GM23338 (cell line): ENCODE measurements at regions not wholly inside any gene's neighbourhood (a gene's known extent, or its start where the extent isn't known, plus 50 kb on each side); places are given as distances from the start of the nearest gene placed in this dataset.

ENCODE experiments used
- ATAC-seq: fragments of 200-7000 bp; cut with Tn5 transposase; 3 replicates; pipeline ENCODE4 v1.9.1; 2020
- DNase-seq: peaks from one replicate; pipeline ENCODE4 v3.0.0-alpha.2; 2015; ENCODE audit warnings: low spot score
- H2AFZ ChIP-seq: fragments of 200-600 bp; sonication (generic); 2 replicates; pipeline ENCODE4 v1.8.0; 2016; ENCODE audit warnings: antibody characterized with exemption, mild to moderate bottlenecking, moderate library complexity
- H3F3A ChIP-seq: fragments of 200-600 bp; sonication (generic); replicated peaks from 2 replicates; pipeline ENCODE4 v1.8.0; 2017; ENCODE audit warnings: antibody characterized with exemption, mixed run types, low read depth
- H3K27ac ChIP-seq: fragments of 200-600 bp; sonication (generic); 2 replicates; pipeline ENCODE4 v1.6.1; 2016; ENCODE audit warnings: low read depth
- H3K27me3 ChIP-seq: fragments of 200-600 bp; sonication (generic); 2 replicates; pipeline ENCODE4 v1.8.0; 2016; ENCODE audit warnings: mild to moderate bottlenecking, mixed run types, moderate library complexity; ENCODE audit not compliant: insufficient read depth
- H3K36me3 ChIP-seq: fragments of 200-600 bp; sonication (generic); 2 replicates; pipeline ENCODE4 v1.8.0; 2016; ENCODE audit warnings: mild to moderate bottlenecking; ENCODE audit not compliant: insufficient read depth
- H3K4me1 ChIP-seq: fragments of 200-600 bp; sonication (generic); 2 replicates; pipeline ENCODE4 v1.8.0; 2016; ENCODE audit warnings: mild to moderate bottlenecking, moderate library complexity; ENCODE audit not compliant: insufficient read depth
- H3K4me2 ChIP-seq: fragments of 200-600 bp; sonication (generic); 2 replicates; pipeline ENCODE4 v1.7.1; 2017; ENCODE audit warnings: mixed run types
- H3K4me3 ChIP-seq: fragments of 200-600 bp; sonication (generic); 2 replicates; pipeline ENCODE4 v1.6.1; 2016; ENCODE audit warnings: mixed run types
- H3K79me2 ChIP-seq: fragments of 200-600 bp; sonication (generic); replicated peaks from 2 replicates; pipeline ENCODE4 v1.8.0; 2017; ENCODE audit warnings: mild to moderate bottlenecking; ENCODE audit not compliant: insufficient read depth
- H3K9me2 ChIP-seq: fragments of 200-600 bp; sonication (generic); 2 replicates; pipeline ENCODE4 v1.8.0; 2017; ENCODE audit not compliant: insufficient read depth
- H4K20me1 ChIP-seq: fragments of 200-600 bp; sonication (generic); replicated peaks from 2 replicates; pipeline ENCODE4 v1.8.0; 2017; ENCODE audit warnings: mild to moderate bottlenecking; ENCODE audit not compliant: insufficient read depth
- H3K27ac Mint-ChIP-seq: 2 replicates; pipeline ENCODE4 v1.8.0; 2020; ENCODE audit warnings: inconsistent platforms, mild to moderate bottlenecking, moderate library complexity, mixed read lengths
- H3K27me3 Mint-ChIP-seq: 3 replicates; pipeline ENCODE4 v1.8.0; 2022; ENCODE audit warnings: low read depth, mild to moderate bottlenecking, moderate library complexity, mixed read lengths, inconsistent platforms; ENCODE audit not compliant: insufficient read depth, poor library complexity
- H3K36me3 Mint-ChIP-seq: 3 replicates; pipeline ENCODE4 v1.8.0; 2021; ENCODE audit warnings: low read depth, mild to moderate bottlenecking, inconsistent platforms, moderate library complexity, mixed read lengths
- H3K4me1 Mint-ChIP-seq: 3 replicates; pipeline ENCODE4 v1.8.0; 2020; ENCODE audit warnings: mild to moderate bottlenecking, inconsistent platforms, mixed read lengths
- H3K4me3 Mint-ChIP-seq: 3 replicates; pipeline ENCODE4 v1.8.0; 2021; ENCODE audit warnings: moderate library complexity, mild to moderate bottlenecking, inconsistent platforms, mixed read lengths
- H3K9me3 Mint-ChIP-seq: 3 replicates; pipeline ENCODE4 v1.8.0; 2020; ENCODE audit warnings: moderate library complexity, mild to moderate bottlenecking, inconsistent platforms, mixed read lengths
- CREB1 ChIP-seq: fragments of 250-450 bp; sonication (Bioruptor Pico); IDR thresholded peaks from 2 replicates; pipeline ENCODE4 v1.5.0; 2020; ENCODE audit warnings: low read depth, mild to moderate bottlenecking, moderate library complexity
- EZH2phosphoT487 ChIP-seq: fragments of 200-600 bp; sonication (generic); IDR thresholded peaks from one replicate; pipeline ENCODE4 v1.8.1; 2018; ENCODE audit warnings: antibody characterized with exemption; ENCODE audit not compliant: unreplicated experiment
- JUNB ChIP-seq: IDR thresholded peaks from one replicate; pipeline ENCODE4 v1.6.1; 2016; ENCODE audit warnings: antibody characterized with exemption; ENCODE audit not compliant: unreplicated experiment
- NANOG ChIP-seq: IDR thresholded peaks from 2 replicates; pipeline ENCODE4 v1.6.1; 2016; ENCODE audit warnings: antibody characterized with exemption, borderline replicate concordance
- POLR2AphosphoS5 ChIP-seq: IDR thresholded peaks from 2 replicates; pipeline ENCODE4 v1.6.1; 2016; ENCODE audit warnings: antibody characterized with exemption, low read depth
- STAT1 ChIP-seq: IDR thresholded peaks from one replicate; pipeline ENCODE4 v1.6.1; 2016; ENCODE audit warnings: antibody characterized with exemption; ENCODE audit not compliant: unreplicated experiment
- ZNF114 ChIP-seq: fragments of 250-450 bp; sonication (Bioruptor Pico); IDR thresholded peaks from 2 replicates; pipeline ENCODE4 v1.5.0; 2020; ENCODE audit warnings: mild to moderate bottlenecking, moderate library complexity
- ZNF331 ChIP-seq: fragments of 250-450 bp; sonication (Bioruptor Pico); IDR thresholded peaks from 2 replicates; pipeline ENCODE4 v1.5.0; 2020; ENCODE audit warnings: low read depth, mild to moderate bottlenecking, moderate library complexity
- TF ChIP-seq, protein P1 (sequence below): IDR thresholded peaks from one replicate; pipeline ENCODE4 v1.6.1; 2018; ENCODE audit warnings: antibody characterized with exemption; ENCODE audit not compliant: unreplicated experiment
- TF ChIP-seq, protein P2 (sequence below): IDR thresholded peaks from 2 replicates; pipeline ENCODE4 v1.6.1; 2016; ENCODE audit warnings: antibody characterized with exemption
- TF ChIP-seq, protein P3 (sequence below), 2 experiments: fragments of 200-600 bp in 1 of 2; sonication (generic) in 1 of 2; conservative IDR thresholded peaks; 2 replicates each; pipeline versions ENCODE4 v1.5.1 to v1.6.1; 2016 to 2017; ENCODE audit warnings: antibody characterized with exemption in 2 of 2, low read depth in 2 of 2, mild to moderate bottlenecking in 2 of 2, moderate library complexity in 1 of 2
- TF ChIP-seq, protein P4 (sequence below): fragments of 250-450 bp; sonication (Bioruptor Pico); IDR thresholded peaks from 2 replicates; pipeline ENCODE4 v1.5.0; 2020; ENCODE audit warnings: mild to moderate bottlenecking, moderate library complexity

DNA sequence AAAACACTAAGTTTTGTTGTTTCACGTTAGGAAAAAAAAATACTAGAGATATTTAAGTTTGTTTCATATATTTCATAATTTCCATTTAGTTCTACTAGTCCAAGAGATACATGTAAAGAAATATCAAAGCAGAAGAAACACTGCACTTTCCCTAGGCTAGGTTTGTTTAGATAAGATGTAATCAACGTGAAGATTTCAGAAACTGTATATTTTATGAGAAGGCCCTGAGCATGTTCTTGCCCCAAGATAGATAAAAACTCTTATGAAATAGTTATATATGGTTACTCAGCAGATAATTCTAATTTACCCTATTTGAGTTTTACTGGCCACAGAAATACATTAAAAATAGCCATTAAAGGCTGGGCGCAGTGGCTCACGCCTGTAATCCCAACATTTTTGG lies 143.6 kb upstream of the CBLN2 start (continued):
- TF ChIP-seq, protein P1, sequence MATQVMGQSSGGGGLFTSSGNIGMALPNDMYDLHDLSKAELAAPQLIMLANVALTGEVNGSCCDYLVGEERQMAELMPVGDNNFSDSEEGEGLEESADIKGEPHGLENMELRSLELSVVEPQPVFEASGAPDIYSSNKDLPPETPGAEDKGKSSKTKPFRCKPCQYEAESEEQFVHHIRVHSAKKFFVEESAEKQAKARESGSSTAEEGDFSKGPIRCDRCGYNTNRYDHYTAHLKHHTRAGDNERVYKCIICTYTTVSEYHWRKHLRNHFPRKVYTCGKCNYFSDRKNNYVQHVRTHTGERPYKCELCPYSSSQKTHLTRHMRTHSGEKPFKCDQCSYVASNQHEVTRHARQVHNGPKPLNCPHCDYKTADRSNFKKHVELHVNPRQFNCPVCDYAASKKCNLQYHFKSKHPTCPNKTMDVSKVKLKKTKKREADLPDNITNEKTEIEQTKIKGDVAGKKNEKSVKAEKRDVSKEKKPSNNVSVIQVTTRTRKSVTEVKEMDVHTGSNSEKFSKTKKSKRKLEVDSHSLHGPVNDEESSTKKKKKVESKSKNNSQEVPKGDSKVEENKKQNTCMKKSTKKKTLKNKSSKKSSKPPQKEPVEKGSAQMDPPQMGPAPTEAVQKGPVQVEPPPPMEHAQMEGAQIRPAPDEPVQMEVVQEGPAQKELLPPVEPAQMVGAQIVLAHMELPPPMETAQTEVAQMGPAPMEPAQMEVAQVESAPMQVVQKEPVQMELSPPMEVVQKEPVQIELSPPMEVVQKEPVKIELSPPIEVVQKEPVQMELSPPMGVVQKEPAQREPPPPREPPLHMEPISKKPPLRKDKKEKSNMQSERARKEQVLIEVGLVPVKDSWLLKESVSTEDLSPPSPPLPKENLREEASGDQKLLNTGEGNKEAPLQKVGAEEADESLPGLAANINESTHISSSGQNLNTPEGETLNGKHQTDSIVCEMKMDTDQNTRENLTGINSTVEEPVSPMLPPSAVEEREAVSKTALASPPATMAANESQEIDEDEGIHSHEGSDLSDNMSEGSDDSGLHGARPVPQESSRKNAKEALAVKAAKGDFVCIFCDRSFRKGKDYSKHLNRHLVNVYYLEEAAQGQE: no peak
- no peak for TF ChIP-seq ZNF114 (CRISPR knock-in tag)

DNA sequence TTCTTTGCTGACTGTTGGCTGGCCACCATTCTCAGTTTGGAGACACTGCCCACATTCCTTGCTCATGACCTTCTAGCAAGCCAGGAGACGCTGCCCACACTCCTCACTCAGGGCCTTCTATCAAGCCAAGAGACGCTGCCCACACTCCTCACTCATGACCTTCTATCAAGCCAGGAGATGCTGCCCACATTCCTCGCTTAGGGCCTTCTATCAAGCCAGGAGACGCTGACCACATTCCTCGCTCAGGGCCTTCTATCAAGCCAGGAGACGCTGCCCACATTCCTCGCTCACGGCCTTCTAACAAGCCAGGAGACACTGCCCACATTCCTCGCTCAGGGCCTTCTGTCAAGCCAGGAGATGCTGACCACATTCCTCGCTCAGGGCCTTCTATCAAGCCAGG lies 131.3 kb upstream of the CBLN2 start:
- Histone ChIP-seq H3K79me2 (no peaks in the 10 kb centered on the region), H3K36me3 (no peaks in the 10 kb centered on the region), H2AFZ (no peak overlapping the region), H4K20me1 (no peaks in the 10 kb centered on the region), H3K27me3 (no peaks in the 10 kb centered on the region), H3K4me3 (no peak overlapping the region), H3K9me2 (no peaks in the 10 kb centered on the region), H3F3A (no peaks in the 10 kb centered on the region), H3K4me1 (no peaks in the 10 kb centered on the region), H3K27ac (no peak overlapping the region), H3K4me2 (no peak overlapping the region)
- H3K9me3 Mint-ChIP-seq: no peaks in the 10 kb centered on the region; the same call in 2 of the 3 replicates
- H3K4me3 Mint-ChIP-seq: no peak overlapping the region
- no peaks in the 10 kb centered on the region for H3K27me3 Mint-ChIP-seq
- peaks cover 4% of the 10 kb centered on the region; the same call in 1 of the 3 replicates for H3K4me1 Mint-ChIP-seq
- no peak for ATAC-seq
- DNase-seq: peak; percentile 66
- H3K27ac Mint-ChIP-seq: 0 out of 2 replicates have a peak overlapping the region, but pooled peaks have one; percentile 37
- H3K36me3 Mint-ChIP-seq: no peaks in the 10 kb centered on the region; the same call in 2 of the 3 replicates
- no peak for TF ChIP-seq CREB1 (CRISPR knock-in tag)
- no peak for TF ChIP-seq POLR2AphosphoS5
- TF ChIP-seq EZH2phosphoT487: no peak
- no peak for TF ChIP-seq STAT1
- TF ChIP-seq, protein P2, sequence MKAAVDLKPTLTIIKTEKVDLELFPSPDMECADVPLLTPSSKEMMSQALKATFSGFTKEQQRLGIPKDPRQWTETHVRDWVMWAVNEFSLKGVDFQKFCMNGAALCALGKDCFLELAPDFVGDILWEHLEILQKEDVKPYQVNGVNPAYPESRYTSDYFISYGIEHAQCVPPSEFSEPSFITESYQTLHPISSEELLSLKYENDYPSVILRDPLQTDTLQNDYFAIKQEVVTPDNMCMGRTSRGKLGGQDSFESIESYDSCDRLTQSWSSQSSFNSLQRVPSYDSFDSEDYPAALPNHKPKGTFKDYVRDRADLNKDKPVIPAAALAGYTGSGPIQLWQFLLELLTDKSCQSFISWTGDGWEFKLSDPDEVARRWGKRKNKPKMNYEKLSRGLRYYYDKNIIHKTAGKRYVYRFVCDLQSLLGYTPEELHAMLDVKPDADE: no peak
- no peak for TF ChIP-seq NANOG
- TF ChIP-seq, protein P3, sequence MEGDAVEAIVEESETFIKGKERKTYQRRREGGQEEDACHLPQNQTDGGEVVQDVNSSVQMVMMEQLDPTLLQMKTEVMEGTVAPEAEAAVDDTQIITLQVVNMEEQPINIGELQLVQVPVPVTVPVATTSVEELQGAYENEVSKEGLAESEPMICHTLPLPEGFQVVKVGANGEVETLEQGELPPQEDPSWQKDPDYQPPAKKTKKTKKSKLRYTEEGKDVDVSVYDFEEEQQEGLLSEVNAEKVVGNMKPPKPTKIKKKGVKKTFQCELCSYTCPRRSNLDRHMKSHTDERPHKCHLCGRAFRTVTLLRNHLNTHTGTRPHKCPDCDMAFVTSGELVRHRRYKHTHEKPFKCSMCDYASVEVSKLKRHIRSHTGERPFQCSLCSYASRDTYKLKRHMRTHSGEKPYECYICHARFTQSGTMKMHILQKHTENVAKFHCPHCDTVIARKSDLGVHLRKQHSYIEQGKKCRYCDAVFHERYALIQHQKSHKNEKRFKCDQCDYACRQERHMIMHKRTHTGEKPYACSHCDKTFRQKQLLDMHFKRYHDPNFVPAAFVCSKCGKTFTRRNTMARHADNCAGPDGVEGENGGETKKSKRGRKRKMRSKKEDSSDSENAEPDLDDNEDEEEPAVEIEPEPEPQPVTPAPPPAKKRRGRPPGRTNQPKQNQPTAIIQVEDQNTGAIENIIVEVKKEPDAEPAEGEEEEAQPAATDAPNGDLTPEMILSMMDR (conservative IDR thresholded peaks at IDR 0.05; ENCODE audit: low read depth in 2 of 2): no peak
- TF ChIP-seq, protein P4, sequence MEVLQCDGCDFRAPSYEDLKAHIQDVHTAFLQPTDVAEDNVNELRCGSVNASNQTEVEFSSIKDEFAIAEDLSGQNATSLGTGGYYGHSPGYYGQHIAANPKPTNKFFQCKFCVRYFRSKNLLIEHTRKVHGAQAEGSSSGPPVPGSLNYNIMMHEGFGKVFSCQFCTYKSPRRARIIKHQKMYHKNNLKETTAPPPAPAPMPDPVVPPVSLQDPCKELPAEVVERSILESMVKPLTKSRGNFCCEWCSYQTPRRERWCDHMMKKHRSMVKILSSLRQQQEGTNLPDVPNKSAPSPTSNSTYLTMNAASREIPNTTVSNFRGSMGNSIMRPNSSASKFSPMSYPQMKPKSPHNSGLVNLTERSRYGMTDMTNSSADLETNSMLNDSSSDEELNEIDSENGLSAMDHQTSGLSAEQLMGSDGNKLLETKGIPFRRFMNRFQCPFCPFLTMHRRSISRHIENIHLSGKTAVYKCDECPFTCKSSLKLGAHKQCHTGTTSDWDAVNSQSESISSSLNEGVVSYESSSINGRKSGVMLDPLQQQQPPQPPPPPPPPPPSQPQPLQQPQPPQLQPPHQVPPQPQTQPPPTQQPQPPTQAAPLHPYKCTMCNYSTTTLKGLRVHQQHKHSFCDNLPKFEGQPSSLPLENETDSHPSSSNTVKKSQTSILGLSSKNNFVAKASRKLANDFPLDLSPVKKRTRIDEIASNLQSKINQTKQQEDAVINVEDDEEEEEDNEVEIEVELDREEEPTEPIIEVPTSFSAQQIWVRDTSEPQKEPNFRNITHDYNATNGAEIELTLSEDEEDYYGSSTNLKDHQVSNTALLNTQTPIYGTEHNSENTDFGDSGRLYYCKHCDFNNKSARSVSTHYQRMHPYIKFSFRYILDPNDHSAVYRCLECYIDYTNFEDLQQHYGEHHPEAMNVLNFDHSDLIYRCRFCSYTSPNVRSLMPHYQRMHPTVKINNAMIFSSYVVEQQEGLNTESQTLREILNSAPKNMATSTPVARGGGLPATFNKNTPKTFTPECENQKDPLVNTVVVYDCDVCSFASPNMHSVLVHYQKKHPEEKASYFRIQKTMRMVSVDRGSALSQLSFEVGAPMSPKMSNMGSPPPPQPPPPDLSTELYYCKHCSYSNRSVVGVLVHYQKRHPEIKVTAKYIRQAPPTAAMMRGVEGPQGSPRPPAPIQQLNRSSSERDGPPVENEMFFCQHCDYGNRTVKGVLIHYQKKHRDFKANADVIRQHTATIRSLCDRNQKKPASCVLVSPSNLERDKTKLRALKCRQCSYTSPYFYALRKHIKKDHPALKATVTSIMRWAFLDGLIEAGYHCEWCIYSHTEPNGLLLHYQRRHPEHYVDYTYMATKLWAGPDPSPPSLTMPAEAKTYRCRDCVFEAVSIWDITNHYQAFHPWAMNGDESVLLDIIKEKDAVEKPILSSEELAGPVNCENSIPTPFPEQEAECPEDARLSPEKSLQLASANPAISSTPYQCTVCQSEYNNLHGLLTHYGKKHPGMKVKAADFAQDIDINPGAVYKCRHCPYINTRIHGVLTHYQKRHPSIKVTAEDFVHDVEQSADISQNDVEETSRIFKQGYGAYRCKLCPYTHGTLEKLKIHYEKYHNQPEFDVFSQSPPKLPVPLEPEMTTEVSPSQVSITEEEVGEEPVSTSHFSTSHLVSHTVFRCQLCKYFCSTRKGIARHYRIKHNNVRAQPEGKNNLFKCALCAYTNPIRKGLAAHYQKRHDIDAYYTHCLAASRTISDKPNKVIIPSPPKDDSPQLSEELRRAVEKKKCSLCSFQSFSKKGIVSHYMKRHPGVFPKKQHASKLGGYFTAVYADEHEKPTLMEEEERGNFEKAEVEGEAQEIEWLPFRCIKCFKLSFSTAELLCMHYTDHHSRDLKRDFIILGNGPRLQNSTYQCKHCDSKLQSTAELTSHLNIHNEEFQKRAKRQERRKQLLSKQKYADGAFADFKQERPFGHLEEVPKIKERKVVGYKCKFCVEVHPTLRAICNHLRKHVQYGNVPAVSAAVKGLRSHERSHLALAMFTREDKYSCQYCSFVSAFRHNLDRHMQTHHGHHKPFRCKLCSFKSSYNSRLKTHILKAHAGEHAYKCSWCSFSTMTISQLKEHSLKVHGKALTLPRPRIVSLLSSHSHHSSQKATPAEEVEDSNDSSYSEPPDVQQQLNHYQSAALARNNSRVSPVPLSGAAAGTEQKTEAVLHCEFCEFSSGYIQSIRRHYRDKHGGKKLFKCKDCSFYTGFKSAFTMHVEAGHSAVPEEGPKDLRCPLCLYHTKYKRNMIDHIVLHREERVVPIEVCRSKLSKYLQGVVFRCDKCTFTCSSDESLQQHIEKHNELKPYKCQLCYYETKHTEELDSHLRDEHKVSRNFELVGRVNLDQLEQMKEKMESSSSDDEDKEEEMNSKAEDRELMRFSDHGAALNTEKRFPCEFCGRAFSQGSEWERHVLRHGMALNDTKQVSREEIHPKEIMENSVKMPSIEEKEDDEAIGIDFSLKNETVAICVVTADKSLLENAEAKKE (CRISPR knock-in tag): no peak
- TF ChIP-seq ZNF331 (CRISPR knock-in tag): no peak
- TF ChIP-seq ZNF114 (CRISPR knock-in tag): no peak
- TF ChIP-seq JUNB: no peak
